GM18520 (cell line): ENCODE measurements at regions not wholly inside any gene's neighbourhood (a gene's known extent, or its start where the extent isn't known, plus 50 kb on each side); places are given as distances from the start of the nearest gene placed in this dataset.

Experiments used
- ATAC-seq: cut with Tn5 transposase; IDR thresholded peaks from one replicate; pipeline ENCODE4 v1.9.1; 2021; ENCODE audit not compliant: unreplicated experiment

DNA sequence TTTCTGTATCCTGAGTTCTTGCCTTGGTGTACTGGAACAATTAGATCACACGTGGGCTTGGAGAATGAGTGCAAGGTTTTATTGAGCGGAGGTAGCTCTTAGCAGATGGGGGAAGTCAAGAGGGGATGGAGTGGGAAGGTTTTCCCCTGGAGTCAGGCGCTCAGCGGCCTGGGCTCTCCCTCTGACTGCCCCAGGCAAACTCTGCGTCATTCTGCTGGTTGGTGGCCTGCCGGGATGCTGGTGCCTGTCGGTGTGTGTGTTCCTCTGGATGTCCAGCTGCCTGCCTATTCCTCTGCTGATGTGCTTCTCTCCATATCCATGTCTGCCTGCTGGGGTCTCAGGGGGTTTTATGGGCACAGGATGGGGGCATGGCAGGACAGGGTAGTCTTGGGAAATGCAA lies 111.0 kb downstream of the TRIB2 start:
- ATAC-seq: no peak

DNA sequence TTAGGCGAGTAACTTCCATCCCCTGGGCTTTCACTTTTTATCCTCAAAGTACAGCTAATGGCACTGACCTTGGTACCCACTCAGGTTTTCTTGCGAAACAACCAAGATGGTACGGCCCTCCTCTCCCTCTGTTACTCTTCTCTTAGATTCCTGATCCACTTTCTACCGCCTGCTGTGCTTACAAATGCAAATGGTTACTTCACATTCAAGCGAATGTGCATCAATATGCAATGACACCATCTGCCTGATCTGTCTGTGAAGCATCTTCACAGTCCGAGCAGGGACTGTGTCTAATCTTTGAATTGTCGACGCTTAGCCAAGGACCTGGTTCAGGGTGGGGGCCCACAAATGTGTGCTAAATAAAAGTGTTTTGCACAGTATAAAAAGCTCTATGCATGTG lies 112.2 kb downstream of the TRIB2 start:
- no peak for ATAC-seq

DNA sequence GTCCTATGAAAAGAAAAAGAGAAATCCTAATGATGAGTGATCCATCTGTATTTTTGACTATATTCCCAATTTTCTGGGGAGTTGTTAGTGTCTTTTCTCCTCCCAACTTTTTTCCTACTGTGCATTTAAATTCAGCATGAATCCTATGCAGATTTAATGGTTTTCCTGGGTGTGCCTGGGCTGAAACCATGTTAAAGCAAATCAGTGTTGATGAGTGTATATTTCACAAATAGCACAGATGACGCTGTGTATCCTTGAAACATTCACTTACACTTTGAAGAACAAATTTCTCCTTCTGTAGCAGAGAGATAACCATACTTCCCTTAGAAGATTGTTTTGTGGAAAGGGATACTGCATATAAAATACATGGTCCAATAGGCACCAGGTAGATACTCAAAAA lies 114.3 kb downstream of the TRIB2 start:
- ATAC-seq: no peak

DNA sequence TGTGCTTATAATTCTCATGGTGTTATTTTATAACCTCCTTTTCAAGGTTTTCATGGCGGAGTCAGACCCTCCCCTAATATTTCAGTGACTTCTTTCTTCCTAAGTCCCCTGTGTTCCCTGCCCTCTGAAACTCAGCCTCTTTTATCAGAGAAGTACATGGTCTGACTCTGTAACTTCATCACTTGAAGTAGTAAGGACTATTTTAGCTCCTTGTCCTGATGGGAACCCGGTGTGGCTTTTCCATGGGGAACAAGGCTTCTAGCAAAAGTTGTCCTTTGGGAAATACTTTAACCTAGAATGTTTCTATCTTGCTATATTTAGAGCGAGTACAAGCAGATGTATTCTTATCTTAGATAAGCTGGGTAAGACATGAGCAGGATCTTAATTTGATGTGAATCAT lies 117.5 kb downstream of the TRIB2 start:
- ATAC-seq: no peak

DNA sequence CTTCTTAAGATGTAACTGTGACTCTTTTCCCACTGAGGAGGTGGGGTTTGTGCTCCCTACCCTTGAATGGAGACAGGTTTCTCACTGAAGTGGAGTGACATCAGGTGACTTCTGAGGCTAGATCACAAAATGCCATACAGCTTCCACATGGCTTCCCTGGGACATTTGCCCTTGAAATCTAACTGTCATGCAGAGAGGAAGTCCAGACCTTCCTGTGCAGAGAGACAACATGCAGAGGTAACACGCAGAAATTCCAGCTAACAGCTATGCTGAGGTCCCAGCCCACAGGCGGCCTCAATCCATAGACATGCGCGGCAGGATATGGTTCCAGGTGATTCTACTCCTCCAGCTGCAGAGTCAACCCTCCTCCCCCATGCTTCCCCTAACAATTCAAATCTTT lies 119.0 kb downstream of the TRIB2 start:
- ATAC-seq: no peak

DNA sequence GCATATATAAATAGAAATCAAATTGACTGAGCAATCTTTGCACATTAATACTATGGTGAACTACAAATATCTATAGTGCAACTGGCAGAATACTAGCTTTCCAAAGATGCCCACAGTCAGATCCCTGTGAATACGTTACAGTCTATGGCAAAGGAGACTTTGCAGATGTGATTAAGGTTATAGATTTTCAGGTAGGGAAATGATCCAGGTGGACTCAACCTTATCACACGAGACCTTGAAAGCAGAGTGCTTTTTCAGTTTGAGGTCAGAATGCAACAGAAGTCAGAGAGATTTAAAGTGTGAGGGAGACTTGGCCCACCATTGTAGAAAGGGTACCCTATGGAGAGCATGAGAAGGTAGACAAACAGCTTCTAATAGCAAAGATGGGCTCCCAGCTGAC lies 122.6 kb downstream of the TRIB2 start:
- no peak for ATAC-seq

DNA sequence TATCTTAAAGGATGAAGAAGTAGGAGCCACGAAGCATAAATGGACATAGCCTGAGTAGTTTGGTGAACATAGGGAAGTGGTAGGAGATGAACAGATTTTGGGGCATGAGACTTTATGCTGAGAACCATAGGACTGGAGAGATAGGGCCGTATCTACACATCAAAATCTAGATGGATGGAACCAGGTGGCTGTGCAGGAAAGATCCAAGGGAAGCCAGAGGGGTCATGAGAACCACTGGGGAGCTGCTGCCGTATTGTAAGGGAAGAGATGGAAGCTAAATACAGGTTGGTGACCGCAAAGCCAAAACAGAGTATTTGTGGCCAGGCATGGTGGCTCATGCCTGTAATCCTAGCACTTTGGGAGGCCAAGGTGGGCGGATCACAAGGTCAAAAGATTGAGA lies 124.3 kb downstream of the TRIB2 start:
- no peak for ATAC-seq

DNA sequence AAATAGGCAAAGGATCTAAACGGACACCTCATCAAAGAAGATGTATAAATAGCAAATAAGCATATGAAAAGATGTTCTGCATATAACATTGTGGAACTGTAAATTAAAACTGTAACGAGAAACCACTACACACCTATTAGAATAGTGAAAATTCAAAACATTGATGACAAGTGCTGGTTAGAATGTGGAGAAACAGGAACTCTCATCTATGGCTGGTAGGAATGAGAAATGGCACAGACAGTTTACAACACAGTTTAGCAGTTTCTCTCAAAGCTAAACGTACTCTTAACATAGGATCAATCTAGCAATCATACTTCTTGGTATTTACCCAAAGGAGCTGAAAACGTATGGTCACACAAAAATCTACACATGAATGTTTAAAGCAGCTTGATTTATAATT lies 126.2 kb downstream of the TRIB2 start:
- no peak for ATAC-seq

DNA sequence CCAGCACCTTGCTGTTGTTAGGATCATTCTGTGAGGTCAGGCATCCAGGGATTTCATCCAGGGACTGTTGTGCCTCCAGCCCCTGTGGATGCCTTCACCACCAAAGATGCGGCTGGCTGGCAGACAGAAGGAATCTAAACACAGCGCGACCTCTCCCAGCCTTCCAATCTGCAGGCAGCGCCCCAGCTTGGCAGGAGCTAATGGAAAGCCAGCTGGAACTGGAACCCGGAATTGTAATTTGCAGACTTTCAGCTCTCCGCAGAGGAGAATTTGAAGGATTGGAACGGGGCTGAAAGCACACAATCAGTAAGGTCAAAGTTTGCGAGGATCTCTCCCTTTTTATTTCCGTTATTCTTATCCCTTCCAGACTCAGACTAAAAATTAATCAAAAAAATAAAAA lies 127.8 kb downstream of the TRIB2 start:
- ATAC-seq: no peak

DNA sequence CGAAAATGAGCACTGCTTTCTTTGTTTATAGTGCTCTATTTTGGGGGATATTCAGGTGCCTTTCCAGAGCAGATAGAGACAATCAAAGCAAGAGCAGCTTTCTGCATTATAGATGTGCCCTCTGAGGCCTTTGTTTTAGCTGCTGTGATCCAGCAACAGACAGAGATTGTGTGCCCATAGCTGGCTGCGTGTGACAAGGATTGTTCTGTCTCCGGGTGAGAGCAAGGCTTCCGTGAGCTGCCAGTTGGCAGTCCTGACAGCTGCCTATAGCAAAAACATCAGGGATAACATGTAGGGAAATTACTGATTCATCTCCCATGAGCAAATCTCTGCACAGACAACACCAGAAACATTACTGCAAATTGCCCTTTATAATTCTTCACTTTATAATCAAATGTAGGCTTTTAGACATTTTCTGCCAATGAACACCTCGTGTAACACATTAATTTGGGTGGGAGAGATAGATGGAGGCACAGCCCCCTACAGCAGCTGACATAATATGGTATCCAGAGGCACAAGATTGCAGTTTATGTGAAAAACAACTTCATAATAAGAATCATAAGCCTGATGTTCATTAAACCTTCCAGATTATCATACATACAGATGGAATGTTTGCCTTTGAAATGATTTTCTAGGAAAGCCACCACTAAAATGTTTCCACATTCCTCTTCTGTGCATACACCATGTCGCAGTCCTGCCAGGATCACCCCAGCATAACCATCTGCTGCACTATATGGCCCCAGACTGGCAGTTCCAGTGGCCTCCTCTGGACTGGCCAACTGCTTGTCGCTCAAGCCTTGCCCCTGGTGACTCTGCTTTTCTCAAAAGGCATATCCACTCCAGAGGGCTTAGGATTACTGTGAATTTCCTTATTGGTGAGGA lies 131.2 kb downstream of the TRIB2 start:
- ATAC-seq: no peak

DNA sequence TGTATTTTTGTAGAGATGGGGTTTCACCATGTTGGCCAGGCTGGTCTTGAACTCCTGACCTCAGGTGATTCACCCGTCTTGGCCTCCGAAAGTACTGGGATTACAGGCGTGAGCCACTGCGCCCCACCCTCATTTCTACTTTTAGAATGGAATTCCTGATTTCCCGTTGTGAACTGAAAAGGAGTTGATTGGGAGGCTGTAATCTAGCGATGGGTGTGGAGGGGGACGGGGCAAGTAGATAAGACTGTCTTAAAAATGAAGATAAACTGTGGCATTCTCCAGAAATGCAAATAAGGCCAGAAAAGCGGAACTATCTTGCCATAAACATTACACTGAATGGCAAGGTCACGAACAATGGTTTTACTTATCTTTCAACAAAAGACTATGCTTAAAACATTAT lies 135.4 kb downstream of the TRIB2 start:
- ATAC-seq: no peak

DNA sequence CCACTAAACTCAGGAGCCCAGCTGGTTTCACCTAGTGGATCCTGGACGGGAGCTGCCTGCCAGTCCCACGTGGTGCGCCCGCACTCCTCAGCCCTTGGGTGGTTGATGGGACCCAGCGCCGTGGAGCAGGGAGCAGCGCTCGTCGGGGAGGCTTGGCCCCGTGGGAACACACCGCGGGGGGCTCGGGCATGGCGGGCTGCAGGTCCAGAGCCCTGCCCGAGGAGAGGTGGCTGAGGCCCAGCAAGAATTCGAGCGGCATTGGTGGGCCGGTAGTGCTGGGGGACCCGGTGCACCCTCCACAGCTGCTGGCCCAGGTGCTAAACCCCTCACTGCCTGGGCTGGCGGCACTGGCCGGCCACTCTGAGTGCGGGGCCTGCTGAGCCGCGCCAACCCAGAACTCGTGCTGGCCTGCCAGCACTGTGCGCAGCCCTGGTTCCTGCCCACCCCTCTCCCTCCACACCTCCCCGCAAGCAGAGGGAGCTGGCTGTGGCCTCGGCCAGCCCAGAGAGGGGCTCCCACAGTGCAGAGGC lies 137.3 kb downstream of the TRIB2 start:
- no peak for ATAC-seq

DNA sequence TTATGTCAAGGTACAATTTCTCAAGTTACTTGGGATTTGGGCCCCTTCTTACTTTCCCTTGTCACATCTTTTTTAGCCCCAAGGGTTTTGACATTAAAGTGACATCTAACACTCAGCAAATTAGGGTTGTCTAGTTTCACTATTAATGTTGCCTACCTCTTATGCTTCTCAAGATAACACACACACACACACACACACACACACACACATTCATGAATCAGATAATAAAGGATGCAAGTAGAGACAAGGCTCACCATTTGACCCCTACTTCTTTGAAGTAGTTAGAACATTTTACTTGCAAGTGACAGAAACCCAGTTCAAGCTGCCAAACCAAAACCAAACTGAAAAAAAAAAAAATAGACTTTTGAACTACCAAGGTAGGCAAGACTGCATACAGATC lies 138.8 kb downstream of the TRIB2 start:
- ATAC-seq: no peak

DNA sequence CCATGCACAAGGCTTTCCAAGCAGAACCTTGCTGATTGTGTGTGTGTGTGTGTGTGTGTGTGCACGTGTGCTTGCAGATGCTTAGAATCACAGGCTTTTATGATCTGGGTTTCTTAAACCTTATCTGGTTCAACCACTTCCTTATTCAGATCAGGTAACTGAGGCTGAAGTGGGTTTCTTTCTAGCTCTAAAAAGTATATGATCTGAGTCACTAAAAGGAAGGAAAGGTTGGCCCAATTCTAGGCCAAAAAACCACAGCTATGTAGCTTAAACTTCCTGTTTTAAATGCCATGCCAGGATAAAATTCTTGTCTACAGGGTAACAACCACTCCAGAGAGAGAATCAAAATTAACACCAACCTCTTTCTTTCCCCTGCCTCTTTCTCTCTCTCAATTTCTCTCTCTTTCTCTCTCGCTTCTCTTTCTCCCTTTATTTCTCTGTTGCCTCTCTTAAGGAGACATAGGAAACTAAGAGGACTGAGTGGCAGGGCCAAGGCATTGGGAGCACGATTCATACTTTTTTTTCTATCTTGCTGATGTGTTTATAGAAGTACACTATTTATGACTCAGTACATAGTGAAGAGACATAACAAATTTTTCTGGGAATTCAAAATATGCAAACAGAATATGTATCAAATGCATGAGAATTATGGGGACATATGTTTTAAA lies 140.3 kb downstream of the TRIB2 start:
- no peak for ATAC-seq

DNA sequence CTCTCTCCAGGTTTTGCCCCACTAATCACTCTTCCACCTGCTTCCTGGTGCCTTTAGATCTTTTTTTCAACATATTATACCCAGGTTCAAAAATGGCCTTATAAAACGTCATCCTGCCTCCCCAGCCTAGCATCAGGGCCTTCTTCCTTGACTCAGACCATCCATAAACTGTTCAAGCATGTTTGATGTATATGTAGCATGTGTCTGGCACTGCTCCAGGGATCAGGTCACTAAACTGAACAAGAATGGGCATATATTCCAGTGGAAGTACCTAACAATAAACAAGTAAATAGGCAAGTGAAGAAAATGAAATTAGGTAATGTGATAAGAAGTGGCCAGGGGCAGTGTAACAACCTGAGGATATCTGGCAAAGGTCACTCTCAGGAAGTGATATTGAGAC lies 141.2 kb downstream of the TRIB2 start:
- ATAC-seq: no peak

DNA sequence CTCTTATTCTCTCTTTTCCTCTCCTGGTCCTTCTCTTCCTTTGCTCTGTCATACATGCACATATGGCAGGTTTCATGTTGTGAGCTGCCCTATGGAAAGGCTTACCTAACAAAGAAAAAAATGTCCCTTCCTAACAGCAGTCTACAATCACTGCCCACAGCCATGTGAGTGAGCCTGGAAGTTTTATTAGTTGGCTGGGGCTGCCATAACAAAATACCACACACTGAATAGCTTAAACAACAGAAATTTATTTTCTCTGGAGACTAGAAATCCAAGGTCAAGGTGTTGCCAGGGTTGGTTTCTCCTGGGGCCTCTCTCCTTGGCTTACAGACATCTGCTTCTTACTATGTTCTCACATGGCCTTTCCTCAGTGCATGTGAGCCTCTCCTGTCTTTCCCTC lies 142.1 kb downstream of the TRIB2 start:
- no peak for ATAC-seq

DNA sequence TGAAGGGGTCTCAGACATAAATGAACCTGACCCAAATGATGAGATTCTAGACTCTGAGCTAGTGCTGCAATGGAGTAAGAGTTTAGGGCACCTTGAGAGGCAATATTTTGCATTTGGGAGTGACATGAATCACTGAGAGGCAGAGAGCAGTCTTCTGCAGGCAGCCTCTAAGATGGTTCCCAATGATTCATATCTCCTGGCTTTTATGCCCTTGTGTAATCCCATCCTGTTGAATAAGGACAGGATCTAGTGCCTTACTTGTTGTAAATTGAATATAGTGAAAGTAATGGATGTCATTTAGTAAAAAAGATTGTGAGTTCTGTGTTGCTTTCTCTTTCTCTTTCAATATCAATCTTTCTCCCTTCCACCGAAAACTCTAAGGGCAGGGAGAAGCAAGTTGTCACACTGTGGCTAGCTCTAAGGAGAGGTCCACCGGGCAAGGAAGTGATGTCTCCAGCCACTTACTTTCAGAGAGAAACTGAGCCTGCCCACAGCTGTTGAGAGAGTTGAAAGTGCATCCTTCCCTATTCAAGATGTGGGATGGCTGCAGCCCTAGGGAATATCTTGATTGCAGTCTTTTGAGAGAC lies 144.7 kb downstream of the TRIB2 start:
- ATAC-seq: no peak

DNA sequence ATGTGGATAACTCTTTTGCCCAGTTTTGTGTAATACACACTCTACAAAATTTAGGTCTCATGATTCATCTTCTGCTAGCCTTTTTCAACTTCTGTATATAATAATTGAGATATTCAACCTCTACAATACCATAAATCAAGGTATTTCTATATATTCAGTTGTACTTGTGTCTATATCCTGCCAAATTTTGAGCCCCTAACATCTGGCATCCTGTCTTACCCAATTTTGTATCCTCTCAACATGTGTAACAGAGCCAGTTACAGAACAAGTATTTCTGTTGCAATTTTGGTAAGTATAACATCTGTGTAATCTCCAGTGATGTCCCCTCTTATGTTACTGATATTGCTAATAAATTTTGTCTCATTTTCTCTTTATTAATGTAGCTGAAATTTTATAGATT lies 145.8 kb downstream of the TRIB2 start:
- ATAC-seq: no peak

DNA sequence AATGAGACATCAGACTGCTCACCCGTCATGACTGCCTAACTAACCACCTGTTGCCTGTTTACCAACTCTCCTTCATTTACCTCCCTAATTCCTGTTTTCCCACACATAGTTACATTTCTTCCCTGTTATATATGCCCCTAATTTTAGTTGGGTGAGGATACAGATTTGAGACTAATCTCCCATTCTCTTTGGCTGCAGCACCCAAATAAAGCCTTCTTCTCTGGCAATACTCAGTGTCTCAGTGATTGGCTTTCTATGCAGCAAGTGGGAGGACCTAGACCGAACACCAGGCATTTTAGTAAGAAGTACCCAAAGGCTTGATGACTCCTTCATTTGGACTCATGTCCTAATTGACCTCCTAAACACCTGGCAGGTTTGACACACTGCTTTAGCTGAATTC lies 147.2 kb downstream of the TRIB2 start:
- ATAC-seq: no peak

DNA sequence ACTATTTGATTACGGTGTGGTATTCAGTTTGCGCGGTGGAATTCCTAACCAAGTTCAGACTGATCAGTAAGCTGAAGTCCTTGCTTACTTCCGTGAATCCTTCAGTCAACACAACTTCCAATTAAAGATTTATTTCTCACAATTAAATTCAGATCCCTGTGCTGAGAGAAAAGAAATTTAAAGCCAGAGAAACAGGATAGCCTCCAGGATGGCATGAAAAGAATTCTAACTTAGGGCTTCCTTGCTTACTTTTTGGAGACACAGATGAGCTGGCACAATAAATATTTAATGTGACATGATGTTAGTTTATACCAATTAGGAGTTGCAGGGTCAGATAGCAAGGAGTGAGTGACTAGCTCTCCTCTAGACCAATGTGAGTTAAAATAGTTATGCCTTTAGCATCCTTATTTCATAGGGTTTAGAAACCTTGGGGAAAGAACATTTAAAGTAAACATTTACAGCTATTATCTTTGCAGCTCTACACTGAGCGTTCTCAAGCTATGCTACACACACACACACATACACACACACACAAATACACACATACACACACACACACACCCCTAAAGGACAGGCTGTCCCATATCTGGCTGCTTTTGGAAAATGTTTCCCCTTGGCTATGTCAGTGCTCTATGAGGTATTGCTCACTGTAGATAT lies 151.0 kb downstream of the TRIB2 start:
- no peak for ATAC-seq

DNA sequence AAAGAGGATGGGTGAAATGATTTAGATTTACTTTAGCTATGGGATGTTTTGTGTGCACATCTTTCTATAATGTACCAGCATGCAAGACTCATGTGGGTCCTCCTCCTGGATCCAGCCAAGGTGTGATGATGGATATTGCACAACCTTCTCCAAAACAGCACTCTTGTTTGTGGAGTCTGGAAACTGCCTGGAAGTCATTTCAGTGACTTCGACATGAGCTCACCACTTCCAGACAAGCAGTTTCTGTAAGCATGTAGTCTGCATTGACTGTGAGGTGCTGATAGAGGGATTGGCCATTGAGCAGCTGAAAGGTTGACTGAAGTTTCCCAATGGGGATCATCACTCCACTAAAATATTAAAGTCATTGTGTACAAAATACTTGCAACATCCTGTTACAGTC lies 154.0 kb downstream of the TRIB2 start:
- ATAC-seq: no peak
